ENCODE measurements at regions not wholly inside any gene's neighbourhood (a gene's known extent, or its start where the extent isn't known, plus 50 kb on each side); places are given as distances from the start of the nearest gene placed in this dataset.

GRCh38 chr11:42528471-42528870 is 783.3 kb upstream of the API5 start:
- TF ChIP-seq CTCF (IDR thresholded peaks at IDR 0.05; ENCODE audit: control insufficient read depth, extremely low read depth, insufficient read depth) = no peak
- no peak overlapping the region for H3K4me3 ChIP-seq (ENCODE audit: low read depth, low read length)
- DNase-seq (ENCODE audit: low read depth) = no peak

GRCh38 chr11:42528911-42529310 is 782.9 kb upstream of the API5 start:
- no peak for TF ChIP-seq CTCF (IDR thresholded peaks at IDR 0.05; ENCODE audit: control insufficient read depth, extremely low read depth, insufficient read depth)
- no peak overlapping the region for H3K4me3 ChIP-seq (ENCODE audit: low read depth, low read length)
- no peak for DNase-seq (ENCODE audit: low read depth)

GRCh38 chr11:42536611-42537360 is 775.0 kb upstream of the API5 start:
- TF ChIP-seq CTCF (IDR thresholded peaks at IDR 0.05; ENCODE audit: control insufficient read depth, extremely low read depth, insufficient read depth) = no peak
- DNase-seq (ENCODE audit: low read depth) = no peak
- H3K4me3 ChIP-seq (ENCODE audit: low read depth, low read length) = no peak overlapping the region

GRCh38 chr11:42542336-42542735 is 769.5 kb upstream of the API5 start:
- no peak overlapping the region for H3K4me3 ChIP-seq (ENCODE audit: low read depth, low read length)
- DNase-seq (ENCODE audit: low read depth) = no peak
- TF ChIP-seq CTCF (IDR thresholded peaks at IDR 0.05; ENCODE audit: control insufficient read depth, extremely low read depth, insufficient read depth) = no peak

- TF ChIP-seq CTCF (IDR thresholded peaks at IDR 0.05; ENCODE audit: control insufficient read depth, extremely low read depth, insufficient read depth) = no peak
- no peak for DNase-seq (ENCODE audit: low read depth)
- no peak overlapping the region for H3K4me3 ChIP-seq (ENCODE audit: low read depth, low read length)
Observed at GRCh38 chr11:42543844-42544419, 767.9 kb upstream of the API5 start.

- no peak overlapping the region for H3K4me3 ChIP-seq (ENCODE audit: low read depth, low read length)
- TF ChIP-seq CTCF (IDR thresholded peaks at IDR 0.05; ENCODE audit: control insufficient read depth, extremely low read depth, insufficient read depth) = no peak
- DNase-seq (ENCODE audit: low read depth) = no peak
Observed at GRCh38 chr11:42544726-42545125, 767.1 kb upstream of the API5 start.

GRCh38 chr11:42545954-42546353 is 765.8 kb upstream of the API5 start:
- TF ChIP-seq CTCF (IDR thresholded peaks at IDR 0.05; ENCODE audit: control insufficient read depth, extremely low read depth, insufficient read depth) = no peak
- H3K4me3 ChIP-seq (ENCODE audit: low read depth, low read length) = no peak overlapping the region
- DNase-seq (ENCODE audit: low read depth) = no peak
